Loucy (cell line): ENCODE measurements at regions not wholly inside any gene's neighbourhood (a gene's known extent, or its start where the extent isn't known, plus 50 kb on each side); places are given as distances from the start of the nearest gene placed in this dataset.

ENCODE experiments used
- H2AFZ ChIP-seq: fragments of 200-600 bp; sonication (generic); 2 replicates; pipeline ENCODE4 v1.6.0; 2016; ENCODE audit warnings: antibody characterized with exemption, mild to moderate bottlenecking, low read length, moderate library complexity
- H3F3A ChIP-seq: fragments of 200-600 bp; 2 replicates; pipeline ENCODE4 v1.6.0; 2016; ENCODE audit warnings: antibody characterized with exemption, low read depth, mild to moderate bottlenecking
- H3K27me3 ChIP-seq: fragments of 200-600 bp; sonication (generic); 2 replicates; pipeline ENCODE4 v1.6.1; 2014; ENCODE audit warnings: low read length, mild to moderate bottlenecking; ENCODE audit not compliant: insufficient read depth, poor library complexity, severe bottlenecking
- H3K36me3 ChIP-seq: fragments of 200-600 bp; sonication (generic); 2 replicates; pipeline ENCODE4 v1.6.1; 2016; ENCODE audit warnings: low read length; ENCODE audit not compliant: insufficient read depth
- H3K4me1 ChIP-seq: fragments of 200-600 bp; sonication (generic); 2 replicates; pipeline ENCODE4 v1.5.1; 2014; ENCODE audit warnings: low read length, mild to moderate bottlenecking; ENCODE audit not compliant: insufficient read depth, poor library complexity, severe bottlenecking
- H3K4me2 ChIP-seq: fragments of 200-600 bp; sonication (generic); 2 replicates; pipeline ENCODE4 v1.6.0; 2014; ENCODE audit warnings: antibody characterized with exemption, low read length, low read depth, mild to moderate bottlenecking; ENCODE audit not compliant: poor library complexity, severe bottlenecking
- H3K4me3 ChIP-seq: fragments of 200-600 bp; sonication (generic); 2 replicates; pipeline ENCODE4 v1.5.1; 2014; ENCODE audit warnings: low read length, mild to moderate bottlenecking, mixed read lengths; ENCODE audit not compliant: poor library complexity, severe bottlenecking
- H3K79me2 ChIP-seq: fragments of 200-600 bp; sonication (generic); 2 replicates; pipeline ENCODE4 v1.6.1; 2014; ENCODE audit warnings: low read length; ENCODE audit not compliant: insufficient read depth
- H3K9ac ChIP-seq: fragments of 200-600 bp; sonication (generic); 2 replicates; pipeline ENCODE4 v1.6.0; 2014; ENCODE audit warnings: mild to moderate bottlenecking, low read depth, low read length, moderate library complexity; ENCODE audit not compliant: poor library complexity, severe bottlenecking
- H3K9me2 ChIP-seq: fragments of 200-600 bp; sonication (generic); replicated peaks from 2 replicates; pipeline ENCODE4 v1.6.1; 2016; ENCODE audit warnings: low read depth, low read length, mixed read lengths
- H3K9me3 ChIP-seq: fragments of 200-600 bp; sonication (generic); 2 replicates; pipeline ENCODE4 v1.6.1; 2014; ENCODE audit warnings: mild to moderate bottlenecking, antibody characterized with exemption, low read length, low read depth; ENCODE audit not compliant: insufficient read depth
- H4K20me1 ChIP-seq: fragments of 200-600 bp; sonication (generic); 2 replicates; pipeline ENCODE4 v1.6.0; 2014; ENCODE audit warnings: antibody characterized with exemption, low read length, mild to moderate bottlenecking; ENCODE audit not compliant: insufficient read depth, poor library complexity, severe bottlenecking
- CTCF ChIP-seq: fragments of 200-600 bp; sonication (generic); conservative IDR thresholded peaks from 2 replicates; pipeline ENCODE4 v1.5.1; 2014; ENCODE audit warnings: mild to moderate bottlenecking, antibody characterized with exemption, low read length
- EZH2phosphoT487 ChIP-seq: fragments of 200-600 bp; IDR thresholded peaks from 2 replicates; pipeline ENCODE4 v1.6.1; 2018; ENCODE audit warnings: antibody characterized with exemption, mild to moderate bottlenecking, moderate library complexity, borderline replicate concordance

DNA sequence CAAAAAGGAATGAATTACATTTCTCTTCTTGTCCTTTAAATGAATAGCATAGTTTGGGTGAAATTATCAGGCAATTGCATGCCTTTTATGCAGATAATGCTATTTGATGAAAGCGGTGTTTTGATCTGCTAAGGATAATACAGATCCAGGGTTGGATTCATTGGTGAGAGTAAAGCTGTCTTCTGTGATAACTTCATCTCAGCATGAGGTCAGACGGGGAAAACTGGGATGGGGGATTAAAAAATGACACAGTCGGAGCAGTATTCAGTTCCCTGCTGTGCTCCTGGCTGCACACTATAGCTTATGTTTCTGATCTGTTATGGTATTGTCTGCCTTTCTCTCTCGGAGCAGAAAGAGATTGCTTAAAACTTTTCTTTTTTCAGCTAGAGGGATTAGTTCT is 105.9 kb upstream of the TENM3 start:
- Histone ChIP-seq H3K4me1 (no peaks in the 10 kb centered on the region), H3K36me3 (no peaks in the 10 kb centered on the region), H3K27me3 (no peaks in the 10 kb centered on the region)

GRCh38 chr4:182139491-182139890 is 103.7 kb upstream of the TENM3 start:
- H4K20me1 ChIP-seq, result no peaks in the 10 kb centered on the region
- H3K4me2 ChIP-seq, result no peak overlapping the region
- H3K9me3 ChIP-seq, result no peaks in the 10 kb centered on the region
- no peak overlapping the region for H3K9ac ChIP-seq
- no peaks in the 10 kb centered on the region for H3F3A ChIP-seq
- no peaks in the 10 kb centered on the region for H3K27me3 ChIP-seq
- H3K9me2 ChIP-seq, result no peaks in the 10 kb centered on the region
- no peaks in the 10 kb centered on the region for H3K4me1 ChIP-seq
- H2AFZ ChIP-seq, result no peak overlapping the region
- H3K79me2 ChIP-seq, result no peaks in the 10 kb centered on the region
- H3K36me3 ChIP-seq, result no peaks in the 10 kb centered on the region
- no peak overlapping the region for H3K4me3 ChIP-seq
- TF ChIP-seq CTCF, result no peak
- no peak for TF ChIP-seq EZH2phosphoT487

More for the DNA sequence above, 105.9 kb upstream of the TENM3 start:
- no peak overlapping the region for H2AFZ ChIP-seq
- no peak for TF ChIP-seq EZH2phosphoT487
- H3K9ac ChIP-seq, result no peak overlapping the region
- H3K9me2 ChIP-seq, result no peaks in the 10 kb centered on the region
- no peak overlapping the region for H3K4me2 ChIP-seq
- no peaks in the 10 kb centered on the region for H3K9me3 ChIP-seq
- H3K79me2 ChIP-seq, result no peaks in the 10 kb centered on the region
- H4K20me1 ChIP-seq, result no peaks in the 10 kb centered on the region
- no peaks in the 10 kb centered on the region for H3F3A ChIP-seq
- H3K4me3 ChIP-seq, result no peak overlapping the region

- no peak overlapping the region for H3K9ac ChIP-seq
- H3K4me1 ChIP-seq, result no peaks in the 10 kb centered on the region
- H3K9me3 ChIP-seq, result no peaks in the 10 kb centered on the region
- H3K4me2 ChIP-seq, result no peak overlapping the region
- H3F3A ChIP-seq, result no peaks in the 10 kb centered on the region
- H3K9me2 ChIP-seq, result no peaks in the 10 kb centered on the region
- TF ChIP-seq EZH2phosphoT487 (no peak), CTCF (no peak)
- no peak overlapping the region for H2AFZ ChIP-seq
- no peaks in the 10 kb centered on the region for H3K36me3 ChIP-seq
- H3K27me3 ChIP-seq, result no peaks in the 10 kb centered on the region
- H3K4me3 ChIP-seq, result no peak overlapping the region
- H4K20me1 ChIP-seq, result no peaks in the 10 kb centered on the region
- H3K79me2 ChIP-seq, result no peaks in the 10 kb centered on the region
Measured at GRCh38 chr4:182140547-182140946, 102.7 kb upstream of the TENM3 start.

DNA sequence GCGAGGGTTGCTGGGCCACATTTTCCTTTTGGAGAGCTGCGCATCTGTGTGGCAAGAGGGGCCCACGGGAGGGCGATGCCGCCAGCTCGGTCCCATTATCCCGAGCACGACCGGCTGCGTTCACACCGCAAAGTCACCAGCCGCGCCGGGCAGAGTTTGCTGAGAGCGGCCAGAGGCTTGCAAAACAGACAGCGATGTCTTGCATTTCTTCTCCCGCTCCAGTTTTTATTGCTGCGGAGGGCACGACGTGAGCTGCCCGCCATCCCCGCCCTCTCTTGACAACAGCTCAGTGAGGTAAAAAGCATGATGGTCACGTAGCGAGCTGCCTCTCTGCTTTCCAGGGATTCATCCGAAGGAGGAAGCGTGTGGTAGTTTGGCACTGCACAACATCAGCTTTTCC is 102.1 kb upstream of the TENM3 start:
- H2AFZ ChIP-seq, result no peak overlapping the region
- H3K27me3 ChIP-seq, result no peaks in the 10 kb centered on the region
- no peaks in the 10 kb centered on the region for H3K9me2 ChIP-seq
- no peak overlapping the region for H3K9ac ChIP-seq
- no peaks in the 10 kb centered on the region for H3K36me3 ChIP-seq
- no peaks in the 10 kb centered on the region for H3K79me2 ChIP-seq
- H3K4me2 ChIP-seq, result no peak overlapping the region
- no peaks in the 10 kb centered on the region for H3K4me1 ChIP-seq
- no peak for TF ChIP-seq EZH2phosphoT487
- TF ChIP-seq CTCF, result no peak
- no peaks in the 10 kb centered on the region for H4K20me1 ChIP-seq
- no peaks in the 10 kb centered on the region for H3K9me3 ChIP-seq
- no peaks in the 10 kb centered on the region for H3F3A ChIP-seq
- no peak overlapping the region for H3K4me3 ChIP-seq
